Lung (tissue), 11 donors: ENCODE measurements at regions not wholly inside any gene's neighbourhood (a gene's known extent, or its start where the extent isn't known, plus 50 kb on each side); places are given as distances from the start of the nearest gene placed in this dataset.

ENCODE experiments used
- ATAC-seq: fragments of 200-7000 bp; cut with Tn5 transposase; one replicate; pipeline ENCODE4 v1.9.1; 2020; ENCODE audit warnings: moderate number of reproducible peaks; ENCODE audit not compliant: insufficient read depth, low FRiP score
- DNase-seq, 3 donors: peaks; one replicate each; pipeline ENCODE4 v3.0.0-alpha.2; 2013 to 2017
- H3K27ac ChIP-seq, 2 donors: one replicate each; pipeline ENCODE4 v1.5.1; 2013; ENCODE audit warnings: mild to moderate bottlenecking in 2 of 2, moderate library complexity in 2 of 2, control low read depth in 1 of 2, inconsistent platforms in 1 of 2, low read depth in 1 of 2, low read length in 1 of 2
- H3K27me3 ChIP-seq, 3 donors: one replicate each; pipeline ENCODE4 v1.5.1; 2013; ENCODE audit warnings: low read length in 2 of 3; ENCODE audit not compliant: control insufficient read depth in 3 of 3, insufficient read depth in 3 of 3
- H3K36me3 ChIP-seq, 4 donors: one replicate each; pipeline ENCODE4 v1.5.1; 2013; ENCODE audit warnings: low read length in 4 of 4, mild to moderate bottlenecking in 1 of 4, moderate library complexity in 1 of 4; ENCODE audit not compliant: control insufficient read depth in 4 of 4, insufficient read depth in 4 of 4
- H3K4me1 ChIP-seq, 5 donors: one replicate each; pipeline ENCODE4 v1.5.1; 2013; ENCODE audit warnings: low read length in 5 of 5, mild to moderate bottlenecking in 2 of 5, moderate library complexity in 1 of 5; ENCODE audit not compliant: control insufficient read depth in 5 of 5, insufficient read depth in 5 of 5
- H3K4me3 ChIP-seq: one replicate; pipeline ENCODE4 v1.5.1; 2013; ENCODE audit warnings: mild to moderate bottlenecking, control low read depth, moderate library complexity
- H3K9ac ChIP-seq, 2 donors: one replicate each; pipeline ENCODE4 v1.5.1; 2013; ENCODE audit warnings: low read length in 2 of 2, control low read depth in 1 of 2; ENCODE audit not compliant: insufficient read depth in 1 of 2
- H3K9me3 ChIP-seq, 4 donors: one replicate each; pipeline ENCODE4 v1.5.1; 2013; ENCODE audit warnings: low read length in 3 of 4, mild to moderate bottlenecking in 1 of 4, moderate library complexity in 1 of 4; ENCODE audit not compliant: control insufficient read depth in 4 of 4, insufficient read depth in 3 of 4
- CTCF ChIP-seq: IDR thresholded peaks from 2 replicates; pipeline ENCODE4 v1.5.1; 2012; ENCODE audit warnings: mild to moderate bottlenecking; ENCODE audit errors: control extremely low read depth, extremely low read depth
- WGBS, 2 donors: extraction: QIAGEN DNeasy Blood & Tissue Kit; methylation state at CpG; one replicate each; pipeline ENCODE4 v1.1.7; 2013; 5-methylcytosine and 5-hydroxymethylcytosine counted together
- donor health status: control.
- donor health status: control.
- donor health status: Bipolar disorder and iron deficiency.
- donor health status: healthy.
- donor health status: DM: yes; HTN: yes; CAD: no.

DNA sequence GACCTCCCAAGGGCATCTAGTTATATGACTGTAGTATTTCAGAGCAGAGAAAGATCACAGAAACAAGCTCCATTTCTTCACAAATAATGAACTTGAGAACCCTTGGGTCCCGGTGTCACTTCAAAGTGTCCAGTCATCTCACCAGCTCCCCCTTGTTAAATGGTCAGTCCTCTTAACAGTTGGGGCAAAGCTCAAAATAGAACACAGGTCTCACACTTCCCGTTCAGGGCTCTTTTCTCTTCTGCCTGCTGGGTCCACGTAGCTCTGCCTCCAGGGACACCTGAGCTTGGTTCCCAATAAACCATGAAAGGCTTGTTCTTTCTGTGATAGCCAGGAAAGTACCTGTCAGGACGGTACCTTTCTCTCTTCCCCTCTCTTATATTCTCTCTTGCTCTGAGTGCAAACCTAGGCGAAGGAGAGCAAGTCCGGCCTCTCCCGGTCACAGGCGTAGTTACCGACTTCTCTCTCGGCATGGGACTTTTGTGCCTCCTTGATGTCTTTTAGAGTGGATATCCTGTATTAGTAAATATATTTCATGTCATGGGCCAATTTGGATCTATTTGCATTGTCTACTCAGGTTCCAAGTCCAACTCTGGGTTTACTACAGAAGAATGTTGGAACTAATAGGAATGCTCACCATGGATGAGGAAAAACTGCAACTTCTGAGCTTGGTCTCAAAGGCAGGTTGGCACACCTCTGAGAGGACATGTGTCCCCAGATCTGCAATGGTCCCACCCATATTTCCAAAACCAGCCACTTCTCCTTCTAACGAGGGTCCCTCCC, 118.8 kb upstream of the PARP11 start:
- Histone ChIP-seq H3K27ac (no peak overlapping the region), H3K9me3 (peaks cover 0 to 2% (median 0%) of the 10 kb centered on the region in 4 donors), H3K36me3 (no peaks in the 10 kb centered on the region), H3K27me3 (no peaks in the 10 kb centered on the region), H3K9ac (no peak overlapping the region), H3K4me1 (peaks cover 0 to 26% (median 0%) of the 10 kb centered on the region in 5 donors), H3K4me3 (no peak overlapping the region)
- DNase-seq (no peak), ATAC-seq (no peak)
- 83 to 85% methylated on average over 11 of the region's 11 CpGs for WGBS, 2 donors
- TF ChIP-seq CTCF: no peak

GRCh38 chr12:3990501-3991280, 117.5 kb upstream of the PARP11 start:
- no peaks in the 10 kb centered on the region for H3K27me3 ChIP-seq
- no peak overlapping the region for H3K27ac ChIP-seq
- no peak overlapping the region for H3K4me3 ChIP-seq
- WGBS, 2 donors: 69 to 81% methylated on average over 25 to 26 of the region's 26 CpGs
- H3K9ac ChIP-seq: no peak overlapping the region
- peaks cover 0 to 2% (median 0%) of the 10 kb centered on the region in 4 donors for H3K9me3 ChIP-seq
- ATAC-seq (no peak), DNase-seq (peak; percentile 81 to 88 (median 82))
- no peak for TF ChIP-seq CTCF
- H3K36me3 ChIP-seq: no peaks in the 10 kb centered on the region
- peaks cover 0 to 25% (median 0%) of the 10 kb centered on the region in 5 donors for H3K4me1 ChIP-seq

DNA sequence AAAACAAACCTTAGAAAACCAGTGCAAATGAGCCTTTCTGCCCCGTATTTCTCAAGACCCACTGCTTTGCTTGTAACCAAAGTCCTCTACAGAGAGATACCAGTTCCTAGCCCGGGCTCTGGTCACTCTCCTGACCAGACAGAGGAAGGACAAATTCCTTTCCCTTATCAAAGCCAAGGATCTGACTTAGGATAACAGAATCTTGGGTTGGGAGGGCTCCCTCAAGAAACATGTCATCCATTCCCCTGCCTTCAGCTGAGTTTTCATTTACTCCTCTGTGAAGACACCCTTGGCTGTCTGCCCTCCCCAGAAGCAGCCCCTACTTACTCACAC, 116.0 kb upstream of the PARP11 start:
- Histone ChIP-seq H3K9ac (no peak overlapping the region), H3K4me1 (peaks cover 0 to 20% (median 0%) of the 10 kb centered on the region in 5 donors), H3K27me3 (no peaks in the 10 kb centered on the region), H3K9me3 (peaks cover 0 to 2% (median 0%) of the 10 kb centered on the region in 4 donors), H3K27ac (no peak overlapping the region), H3K36me3 (no peaks in the 10 kb centered on the region), H3K4me3 (no peak overlapping the region)
- TF ChIP-seq CTCF: no peak
- no peak for ATAC-seq
- WGBS, 2 donors: 54 to 83% methylated on average over 2 of the region's 2 CpGs
- no peak for DNase-seq
